Thoracic aorta (tissue), 2 donors: ENCODE measurements at regions not wholly inside any gene's neighbourhood (a gene's known extent, or its start where the extent isn't known, plus 50 kb on each side); places are given as distances from the start of the nearest gene placed in this dataset.

Experiments used
- ATAC-seq: fragments of 150-250 bp; one replicate; pipeline ENCODE4 v1.8.0; 2017; ENCODE audit warnings: low read depth; ENCODE audit not compliant: insufficient number of reproducible peaks, low FRiP score
- DNase-seq: peaks from one replicate; pipeline ENCODE4 v3.0.0-alpha.2; 2020; ENCODE audit warnings: low spot score
- H3K27ac ChIP-seq, 2 donors: fragments of 200-600 bp; sonication (generic); 1 replicate in 1 of 2; 2 replicates in 1 of 2; pipeline ENCODE4 v1.5.1; 2016; ENCODE audit warnings: mild to moderate bottlenecking in 2 of 2, moderate library complexity in 2 of 2
- H3K27me3 ChIP-seq: fragments of 200-600 bp; sonication (generic); replicated peaks from 2 replicates; pipeline ENCODE4 v1.6.0; 2016; ENCODE audit warnings: mild to moderate bottlenecking; ENCODE audit not compliant: insufficient read depth
- H3K36me3 ChIP-seq: fragments of 200-600 bp; sonication (generic); one replicate; pipeline ENCODE4 v1.5.1; 2016
- H3K4me1 ChIP-seq, 2 donors: fragments of 200-600 bp; sonication (generic); 1 replicate in 1 of 2; 2 replicates in 1 of 2; pipeline versions ENCODE4 v1.5.1 to v1.6.0; 2016; ENCODE audit warnings: low read depth in 2 of 2, mild to moderate bottlenecking in 1 of 2; ENCODE audit not compliant: control insufficient read depth in 1 of 2
- H3K4me3 ChIP-seq: fragments of 200-600 bp; sonication (generic); 2 replicates; pipeline ENCODE4 v1.5.1; 2016; ENCODE audit warnings: mild to moderate bottlenecking
- H3K9me3 ChIP-seq: fragments of 200-600 bp; sonication (generic); 2 replicates; pipeline ENCODE4 v1.5.1; 2016
- TF ChIP-seq, protein P1 (sequence below): fragments of 200-600 bp; sonication (generic); IDR thresholded peaks from one replicate; pipeline ENCODE4 v1.5.1; 2019; ENCODE audit warnings: antibody characterized with exemption

DNA sequence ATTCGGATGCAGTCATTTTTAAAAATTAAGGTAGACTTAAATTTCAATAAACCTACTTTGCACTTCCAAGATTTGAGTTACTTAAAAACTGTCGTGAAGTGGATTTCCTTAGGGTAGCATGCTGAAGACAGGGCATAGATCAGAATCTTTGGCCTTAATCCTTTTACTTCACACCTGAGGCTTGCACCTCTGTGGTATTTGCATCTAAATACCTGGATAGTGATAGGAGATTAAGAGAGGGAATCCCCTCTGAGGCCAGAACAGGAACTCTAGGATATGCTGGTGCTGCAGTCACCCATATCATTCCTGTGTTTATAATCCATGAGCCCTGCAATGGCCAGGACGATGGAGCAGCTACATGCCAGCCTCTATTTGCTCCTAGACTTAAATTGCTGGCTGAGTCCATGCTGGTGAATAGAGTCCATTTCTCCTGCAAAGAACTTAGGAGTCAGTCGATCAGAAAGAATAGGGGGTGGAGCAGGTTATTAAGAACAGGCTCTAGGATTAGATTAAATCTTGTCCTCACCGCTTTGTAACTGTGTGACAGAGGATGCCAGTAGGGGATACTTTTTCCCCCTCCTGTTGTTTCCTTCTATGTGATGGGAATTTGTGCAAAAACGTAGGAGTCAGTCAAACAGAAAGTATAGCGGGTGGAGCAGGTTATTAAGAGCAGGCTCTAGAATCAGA, 333.6 kb downstream of the DUSP10 start:
- no peak overlapping the region for H3K4me3 ChIP-seq
- H3K27me3 ChIP-seq = no peaks in the 10 kb centered on the region
- H3K36me3 ChIP-seq = no peaks in the 10 kb centered on the region
- H3K9me3 ChIP-seq = no peaks in the 10 kb centered on the region
- TF ChIP-seq, protein P1, sequence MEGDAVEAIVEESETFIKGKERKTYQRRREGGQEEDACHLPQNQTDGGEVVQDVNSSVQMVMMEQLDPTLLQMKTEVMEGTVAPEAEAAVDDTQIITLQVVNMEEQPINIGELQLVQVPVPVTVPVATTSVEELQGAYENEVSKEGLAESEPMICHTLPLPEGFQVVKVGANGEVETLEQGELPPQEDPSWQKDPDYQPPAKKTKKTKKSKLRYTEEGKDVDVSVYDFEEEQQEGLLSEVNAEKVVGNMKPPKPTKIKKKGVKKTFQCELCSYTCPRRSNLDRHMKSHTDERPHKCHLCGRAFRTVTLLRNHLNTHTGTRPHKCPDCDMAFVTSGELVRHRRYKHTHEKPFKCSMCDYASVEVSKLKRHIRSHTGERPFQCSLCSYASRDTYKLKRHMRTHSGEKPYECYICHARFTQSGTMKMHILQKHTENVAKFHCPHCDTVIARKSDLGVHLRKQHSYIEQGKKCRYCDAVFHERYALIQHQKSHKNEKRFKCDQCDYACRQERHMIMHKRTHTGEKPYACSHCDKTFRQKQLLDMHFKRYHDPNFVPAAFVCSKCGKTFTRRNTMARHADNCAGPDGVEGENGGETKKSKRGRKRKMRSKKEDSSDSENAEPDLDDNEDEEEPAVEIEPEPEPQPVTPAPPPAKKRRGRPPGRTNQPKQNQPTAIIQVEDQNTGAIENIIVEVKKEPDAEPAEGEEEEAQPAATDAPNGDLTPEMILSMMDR = no peak
- DNase-seq (no peak), ATAC-seq (no peak)
- no peak overlapping the region for H3K27ac ChIP-seq
- H3K4me1 ChIP-seq = no peaks in the 10 kb centered on the region

DNA sequence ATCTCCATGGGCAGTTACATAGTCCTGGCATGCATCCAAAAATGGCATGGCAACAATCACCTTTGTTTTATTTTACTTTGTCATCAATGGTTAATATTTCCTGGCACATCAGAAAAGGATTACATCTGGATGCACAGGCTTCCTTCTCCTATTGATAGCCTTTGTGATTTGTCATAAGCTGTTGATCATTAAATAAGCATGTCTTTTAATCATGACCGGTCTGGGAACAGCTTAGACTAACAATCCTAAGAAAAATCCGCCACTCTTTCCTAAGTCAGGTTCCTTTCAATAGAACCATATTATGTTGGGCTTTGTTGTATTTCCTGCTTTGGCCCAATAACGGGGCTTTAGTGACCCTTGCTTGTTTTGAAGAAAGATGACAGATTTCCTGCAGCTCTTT, 330.6 kb downstream of the DUSP10 start:
- H3K27me3 ChIP-seq = no peaks in the 10 kb centered on the region
- DNase-seq (no peak), ATAC-seq (no peak)
- no peaks in the 10 kb centered on the region for H3K36me3 ChIP-seq
- no peaks in the 10 kb centered on the region for H3K4me1 ChIP-seq
- no peak overlapping the region for H3K4me3 ChIP-seq
- no peak overlapping the region for H3K27ac ChIP-seq
- no peaks in the 10 kb centered on the region for H3K9me3 ChIP-seq
- TF ChIP-seq, protein P1 = no peak

DNA sequence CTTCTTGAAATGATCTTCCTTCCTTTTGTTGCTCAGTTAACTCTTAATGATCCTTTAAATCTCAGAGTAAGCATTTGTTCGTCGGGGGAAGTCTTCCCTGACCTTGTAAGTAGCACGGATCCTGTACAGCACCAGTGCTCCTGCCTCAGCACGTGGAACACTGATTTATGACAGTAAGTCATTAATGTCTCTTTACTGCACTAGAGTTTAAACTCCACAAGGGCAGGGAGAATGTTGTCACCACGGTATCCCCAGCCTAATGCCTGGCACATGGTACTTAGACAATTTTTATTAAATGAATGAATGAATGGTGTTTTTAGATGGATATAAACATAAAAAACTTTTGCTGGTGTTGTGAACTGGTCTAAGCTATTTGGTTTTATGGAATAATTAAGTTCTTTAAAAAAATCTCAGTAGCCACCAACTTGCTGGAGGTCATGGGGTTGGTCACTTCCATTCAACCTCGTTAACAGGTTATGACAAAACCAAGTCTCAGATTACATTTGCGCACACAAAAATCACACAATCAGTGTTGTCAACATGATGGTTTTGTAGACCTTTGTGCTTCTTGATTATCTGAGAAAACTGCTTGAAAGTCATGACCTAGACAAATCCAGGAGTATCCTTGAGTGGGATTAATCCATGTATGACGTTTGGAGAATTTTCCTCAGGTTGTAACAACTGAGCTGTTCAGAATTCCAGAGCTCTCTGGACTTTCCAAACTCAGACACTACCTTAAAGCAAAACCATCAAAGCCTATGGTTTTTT, 326.9 kb downstream of the DUSP10 start:
- DNase-seq (no peak), ATAC-seq (no peak)
- no peaks in the 10 kb centered on the region for H3K36me3 ChIP-seq
- no peak overlapping the region for H3K4me3 ChIP-seq
- no peaks in the 10 kb centered on the region for H3K9me3 ChIP-seq
- H3K27ac ChIP-seq = no peak overlapping the region
- H3K4me1 ChIP-seq = peaks cover 0 to 5% of the 10 kb centered on the region in 2 donors
- no peaks in the 10 kb centered on the region for H3K27me3 ChIP-seq
- TF ChIP-seq, protein P1 = no peak

GRCh38 chr1:221415651-221416050, 326.2 kb downstream of the DUSP10 start:
- TF ChIP-seq, protein P1 = no peak
- Histone ChIP-seq H3K27me3 (no peaks in the 10 kb centered on the region), H3K9me3 (no peaks in the 10 kb centered on the region), H3K4me3 (no peak overlapping the region), H3K36me3 (no peaks in the 10 kb centered on the region), H3K27ac (no peak overlapping the region), H3K4me1 (peaks cover 0 to 5% of the 10 kb centered on the region in 2 donors)
- DNase-seq = no peak
- ATAC-seq = no peak

DNA sequence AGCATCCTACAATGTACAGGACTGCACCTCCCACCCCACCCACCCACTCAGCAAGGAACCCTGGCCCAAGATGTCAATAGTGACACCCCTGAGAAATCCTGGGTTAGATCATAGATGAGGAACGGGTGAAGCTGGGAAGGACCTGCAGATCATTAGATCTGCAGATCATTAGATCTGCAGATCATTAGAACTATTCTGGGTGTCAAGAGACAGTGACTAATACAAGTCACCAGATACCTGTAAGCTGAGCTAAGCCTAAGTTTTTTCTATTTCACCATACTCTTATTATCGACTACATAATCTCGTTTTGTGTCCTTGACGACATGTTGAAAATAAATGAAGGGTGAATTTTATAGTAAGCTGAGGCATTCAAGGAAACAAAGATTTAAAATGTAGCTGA, 325.7 kb downstream of the DUSP10 start:
- no peak for DNase-seq
- no peak overlapping the region for H3K27ac ChIP-seq

More for the DNA sequence above, 325.7 kb downstream of the DUSP10 start:
- Histone ChIP-seq H3K36me3 (no peaks in the 10 kb centered on the region), H3K9me3 (no peaks in the 10 kb centered on the region), H3K27me3 (no peaks in the 10 kb centered on the region), H3K4me3 (no peak overlapping the region), H3K4me1 (peaks cover 0 to 5% of the 10 kb centered on the region in 2 donors)
- TF ChIP-seq, protein P1 = no peak
- ATAC-seq = no peak
